Prostate gland (tissue), 2 donors: ENCODE measurements at regions not wholly inside any gene's neighbourhood (a gene's known extent, or its start where the extent isn't known, plus 50 kb on each side); places are given as distances from the start of the nearest gene placed in this dataset.
A peak's percentile ranks its signal among the peaks of the same experiment; 100 is the strongest.

Experiments
- DNase-seq: peaks from one replicate; pipeline ENCODE4 v3.0.0-alpha.2; 2019; ENCODE audit warnings: low spot score
- H3K27ac ChIP-seq, 2 donors: fragments of 200-600 bp; sonication (generic); 2 replicates each; pipeline ENCODE4 v1.5.1; 2017 to 2019
- H3K27me3 ChIP-seq: fragments of 200-600 bp; sonication (generic); replicated peaks from 2 replicates; pipeline ENCODE4 v1.5.1; 2019; ENCODE audit not compliant: insufficient read depth
- H3K36me3 ChIP-seq, 2 donors: fragments of 200-600 bp; sonication (generic); 1 replicate in 1 of 2; 2 replicates in 1 of 2; pipeline versions ENCODE4 v1.5.1 to v1.8.1; 2017 to 2019
- H3K4me1 ChIP-seq: fragments of 200-600 bp; sonication (generic); replicated peaks from 2 replicates; pipeline ENCODE4 v1.5.1; 2019
- H3K4me3 ChIP-seq, 2 donors: fragments of 200-600 bp; sonication (generic); 2 replicates each; pipeline ENCODE4 v1.5.1; 2017 to 2019
- H3K9me3 ChIP-seq: fragments of 200-600 bp; sonication (generic); 2 replicates; pipeline ENCODE4 v1.5.1; 2017
- CTCF ChIP-seq, 4 experiments: fragments of 200-600 bp in 2 of 4; fragments of 450-650 bp in 2 of 4; sonication (generic) in 2 of 4; IDR thresholded peaks; 1 replicate in 3 of 4; 2 replicates in 1 of 4; pipeline ENCODE4 v1.5.1; 2016 to 2019; ENCODE audit warnings: antibody characterized with exemption in 4 of 4, mild to moderate bottlenecking in 2 of 4, moderate library complexity in 2 of 4
- POLR2A ChIP-seq: fragments of 450-650 bp; IDR thresholded peaks from one replicate; pipeline ENCODE4 v1.6.1; 2016; ENCODE audit warnings: antibody characterized with exemption, mild to moderate bottlenecking
- POLR2AphosphoS5 ChIP-seq: sonication (generic); formaldehyde crosslinking; IDR thresholded peaks from one replicate; pipeline ENCODE4 v1.6.1; 2017; ENCODE audit warnings: antibody characterized with exemption
- WGBS: methylation state at CpG from one replicate; pipeline ENCODE4 v1.1.5; 2018; 5-methylcytosine and 5-hydroxymethylcytosine counted together
- intact Hi-C: fragments of 100-400 bp; cut with DNase I; formaldehyde crosslinking; loops from one replicate; pipeline ENCODE4 v1.14.2; 2022

DNA sequence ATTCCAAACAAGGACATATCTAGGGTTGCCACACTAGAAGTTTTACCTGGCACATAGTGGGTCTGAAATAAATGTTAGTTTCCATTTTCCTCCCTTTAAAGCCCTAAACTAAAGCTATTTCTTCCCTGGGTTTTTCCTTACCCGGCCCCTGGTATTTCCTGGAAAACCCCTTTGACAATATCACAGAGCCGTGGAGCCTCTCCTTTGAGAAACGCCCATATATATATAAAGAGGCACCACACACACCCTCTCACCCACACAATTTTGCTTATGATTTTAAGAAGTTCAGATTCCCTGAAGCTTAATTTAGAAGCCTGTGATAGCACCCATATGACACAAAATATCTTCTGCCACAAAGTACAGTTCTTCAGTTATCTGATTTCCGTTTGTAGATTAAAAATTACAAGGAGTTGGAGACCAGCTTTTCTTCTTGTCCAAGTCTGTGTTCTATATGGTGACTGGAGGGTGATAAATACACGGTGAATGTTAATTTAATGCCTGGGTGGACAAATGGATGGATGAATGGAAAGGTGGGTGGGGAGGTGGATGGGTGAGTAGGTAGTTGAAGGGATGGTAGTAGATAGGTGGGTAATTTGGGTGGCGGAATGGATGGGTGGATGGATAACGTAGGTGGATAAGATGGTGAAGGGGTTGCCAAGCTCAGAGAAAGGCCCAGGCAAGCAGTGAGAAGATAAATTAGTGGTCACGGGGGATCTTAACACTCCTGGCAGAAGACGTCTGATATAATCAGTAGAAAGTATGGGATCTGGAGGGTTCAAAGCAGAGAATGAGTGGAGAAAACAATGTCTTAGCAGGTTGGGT, 154.4 kb upstream of the FGGY start:
- Histone ChIP-seq H3K36me3 (no peaks in the 10 kb centered on the region), H3K27ac (no peak overlapping the region), H3K9me3 (no peaks in the 10 kb centered on the region), H3K27me3 (no peaks in the 10 kb centered on the region), H3K4me3 (no peak overlapping the region), H3K4me1 (peaks cover 2% of the 10 kb centered on the region)
- 74% methylated on average over 9 of the region's 9 CpGs for WGBS
- DNase-seq: no peak
- TF ChIP-seq POLR2A (no peak), CTCF (IDR thresholded peaks at IDR 0.05) (no peak), POLR2AphosphoS5 (no peak)
- intact Hi-C loops: loop anchor here (10.0 kb wide), 2 partner anchors 328 to 552 kb away; no protein-coding TSS in a partner anchor

GRCh38 chr1:59143133-59143487, 153.8 kb upstream of the FGGY start:
- DNase-seq: peak; percentile 44
- Histone ChIP-seq H3K9me3 (no peaks in the 10 kb centered on the region), H3K27me3 (no peaks in the 10 kb centered on the region), H3K27ac (no peak overlapping the region), H3K4me3 (no peak overlapping the region), H3K36me3 (no peaks in the 10 kb centered on the region), H3K4me1 (peaks cover 2% of the 10 kb centered on the region)
- intact Hi-C loops: loop anchor here (10.0 kb wide), 2 partner anchors 328 to 552 kb away; no protein-coding TSS in a partner anchor
- TF ChIP-seq POLR2A (no peak), POLR2AphosphoS5 (peak; percentile 70)
- 17% methylated on average over 2 of the region's 2 CpGs for WGBS

DNA sequence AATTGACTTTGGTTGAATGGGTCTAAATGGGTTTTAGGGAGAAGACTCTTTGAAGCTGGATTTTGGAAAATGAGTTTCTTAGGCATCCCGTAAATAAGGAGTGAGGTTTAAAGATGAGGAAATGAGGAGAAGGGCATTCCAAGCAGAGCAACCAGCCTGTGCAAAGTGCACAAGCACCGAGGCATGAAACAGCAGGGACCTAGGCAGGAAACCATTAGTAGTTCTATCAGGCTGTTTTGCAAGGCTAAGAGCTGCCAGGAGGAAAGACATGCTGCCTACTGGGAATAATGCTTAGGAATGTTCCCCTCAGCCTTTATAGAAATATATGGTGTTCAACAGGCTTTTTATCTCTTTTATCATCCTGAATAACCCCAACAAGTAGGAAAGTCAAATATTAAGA, 153.1 kb upstream of the FGGY start:
- no peak for DNase-seq
- no peak overlapping the region for H3K27ac ChIP-seq
- H3K36me3 ChIP-seq: no peaks in the 10 kb centered on the region
- peaks cover 2% of the 10 kb centered on the region for H3K4me1 ChIP-seq
- TF ChIP-seq POLR2AphosphoS5 (no peak), CTCF (IDR thresholded peaks at IDR 0.05) (no peak), POLR2A (no peak)
- H3K9me3 ChIP-seq: no peaks in the 10 kb centered on the region
- H3K27me3 ChIP-seq: no peaks in the 10 kb centered on the region
- no peak overlapping the region for H3K4me3 ChIP-seq
- 68% methylated on average over 2 of the region's 2 CpGs for WGBS
- intact Hi-C loops: loop anchor here (10.0 kb wide), 2 partner anchors 329 to 551 kb away; no protein-coding TSS in a partner anchor

GRCh38 chr1:59144959-59145358, 151.9 kb upstream of the FGGY start:
- WGBS: 91% methylated on average over 2 of the region's 2 CpGs
- H3K36me3 ChIP-seq: no peaks in the 10 kb centered on the region
- no peak overlapping the region for H3K27ac ChIP-seq
- H3K9me3 ChIP-seq: no peaks in the 10 kb centered on the region
- intact Hi-C loops: loop anchor here (5.0 to 10.0 kb wide), 3 partner anchors 152 to 550 kb away; partner anchors contain the start of gene FGGY
- H3K4me1 ChIP-seq: peaks cover 2% of the 10 kb centered on the region
- no peak for DNase-seq
- H3K4me3 ChIP-seq: no peak overlapping the region
- TF ChIP-seq CTCF (IDR thresholded peaks at IDR 0.05) (no peak), POLR2A (no peak), POLR2AphosphoS5 (no peak)
- H3K27me3 ChIP-seq: no peaks in the 10 kb centered on the region

DNA sequence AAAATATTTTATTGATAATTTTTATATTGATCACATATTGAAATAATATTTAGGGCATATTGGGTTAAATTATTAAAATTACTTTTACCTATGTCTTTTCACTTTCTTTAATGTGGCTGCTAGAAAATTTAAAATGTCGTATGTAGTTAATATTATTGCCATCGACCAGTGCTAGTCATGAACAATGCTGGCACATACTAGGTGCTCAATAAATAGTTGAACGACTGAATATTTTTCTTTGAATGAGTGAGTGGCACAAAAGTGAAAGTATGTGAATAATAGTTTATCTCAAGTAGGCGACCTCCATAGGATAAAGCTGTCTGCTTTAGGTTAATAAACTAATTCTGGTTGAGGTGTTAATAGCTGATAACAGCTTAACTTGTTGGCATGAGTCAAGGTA, 150.8 kb upstream of the FGGY start:
- no peak for DNase-seq
- H3K27me3 ChIP-seq: no peaks in the 10 kb centered on the region
- no peak overlapping the region for H3K4me3 ChIP-seq
- TF ChIP-seq CTCF (IDR thresholded peaks at IDR 0.05) (no peak), POLR2AphosphoS5 (no peak), POLR2A (no peak)
- 90% methylated on average over 4 of the region's 4 CpGs for WGBS
- intact Hi-C loops: loop anchor here (2.0 to 10.0 kb wide), 4 partner anchors 151 to 549 kb away; partner anchors contain the start of genes FGGY and JUN
- no peaks in the 10 kb centered on the region for H3K36me3 ChIP-seq
- no peak overlapping the region for H3K27ac ChIP-seq
- H3K9me3 ChIP-seq: no peaks in the 10 kb centered on the region
- peaks cover 2% of the 10 kb centered on the region for H3K4me1 ChIP-seq
